Endothelial cell of hepatic sinusoid (primary cell): ENCODE measurements at regions not wholly inside any gene's neighbourhood (a gene's known extent, or its start where the extent isn't known, plus 50 kb on each side); places are given as distances from the start of the nearest gene placed in this dataset.

ENCODE experiments used
- in situ Hi-C: cut with HindIII; loops from 2 replicates; pipeline ENCODE4 v1.10.0; 2017; ENCODE audit warnings: low sequenced_read_pairs

DNA sequence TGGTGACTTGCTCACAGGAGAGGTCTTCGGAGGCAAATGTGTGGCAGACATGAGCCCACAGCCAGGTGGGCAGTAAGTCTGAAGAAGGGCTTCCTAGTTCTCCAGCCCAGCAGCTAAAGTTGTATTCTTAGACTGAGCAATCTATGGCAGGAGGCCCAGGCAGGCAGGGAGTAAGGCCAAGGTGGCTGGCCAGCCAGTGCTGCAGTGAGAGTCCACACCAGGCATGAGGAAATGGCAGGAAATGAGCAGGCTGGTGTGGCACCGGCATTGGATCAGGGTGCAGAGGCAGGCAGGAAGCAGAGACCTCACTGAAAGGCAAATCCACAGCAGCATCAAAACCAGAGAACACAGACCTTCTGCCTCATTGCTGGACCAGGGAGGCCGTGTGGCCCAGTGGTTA, 84.6 kb upstream of the PDE1C start:
- in situ Hi-C loops, result no loop called here

GRCh38 chr7:32153006-32153405, 82.8 kb upstream of the PDE1C start:
- in situ Hi-C loops, result no loop called here

DNA sequence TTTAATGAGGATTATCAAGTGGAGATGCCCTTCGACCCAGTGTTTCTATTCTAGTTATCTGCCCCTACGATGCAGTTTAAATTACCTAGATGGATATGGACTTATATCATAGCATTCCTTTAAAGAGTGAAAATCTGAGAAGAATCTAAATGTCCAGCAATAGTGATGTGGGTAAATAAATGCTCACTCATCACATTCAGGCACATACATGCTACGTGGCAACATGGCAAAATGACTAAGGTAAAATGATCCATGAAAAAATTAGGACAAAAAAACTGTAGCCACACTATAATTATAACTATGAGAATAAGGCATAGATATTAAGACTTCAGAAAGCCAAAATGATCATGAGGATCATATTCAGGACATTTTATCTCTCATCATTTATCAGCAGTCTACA, 82.4 kb upstream of the PDE1C start:
- in situ Hi-C loops, result no loop called here

DNA sequence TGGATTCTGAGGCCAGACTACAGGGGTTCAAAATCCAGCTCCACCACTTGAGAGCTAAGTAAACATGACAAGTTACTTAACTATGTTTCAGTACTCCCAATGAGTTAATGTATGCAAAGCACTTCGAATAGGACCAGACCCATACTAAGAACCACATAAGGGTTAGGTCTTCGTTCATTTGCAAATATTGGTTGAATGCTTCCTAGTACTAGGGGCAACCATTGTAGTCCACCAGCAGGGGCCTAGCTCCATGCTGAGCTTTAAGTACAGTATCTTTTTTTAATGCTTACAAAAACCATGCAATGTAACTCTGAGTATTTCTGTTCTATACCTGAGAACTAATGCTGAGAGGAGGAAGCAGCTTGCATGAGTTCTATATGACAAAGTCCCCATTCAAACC, 80.4 kb upstream of the PDE1C start:
- in situ Hi-C loops, result no loop called here

DNA sequence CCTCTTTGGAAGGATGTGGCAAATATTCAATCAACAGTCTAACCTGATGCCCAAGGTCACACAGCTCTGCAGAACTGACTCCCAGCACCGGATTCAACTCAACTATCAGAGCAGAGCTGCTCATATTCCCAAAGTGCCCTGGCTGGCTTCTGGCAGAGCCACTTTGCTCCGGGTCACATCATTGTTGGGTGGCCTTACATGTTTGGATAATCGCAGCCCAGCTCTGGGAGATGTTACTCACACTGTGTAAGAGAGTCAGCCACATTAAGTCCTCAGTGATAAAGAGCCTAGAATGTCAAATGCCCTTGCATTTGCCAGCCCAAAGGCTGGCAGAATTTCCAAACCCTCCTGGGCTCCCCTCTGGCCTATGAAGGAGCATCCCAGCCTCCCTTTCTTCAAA, 79.8 kb upstream of the PDE1C start:
- in situ Hi-C loops, result no loop called here

- in situ Hi-C loops, result no loop called here
Measured at GRCh38 chr7:32147546-32148268, 77.5 kb upstream of the PDE1C start.

DNA sequence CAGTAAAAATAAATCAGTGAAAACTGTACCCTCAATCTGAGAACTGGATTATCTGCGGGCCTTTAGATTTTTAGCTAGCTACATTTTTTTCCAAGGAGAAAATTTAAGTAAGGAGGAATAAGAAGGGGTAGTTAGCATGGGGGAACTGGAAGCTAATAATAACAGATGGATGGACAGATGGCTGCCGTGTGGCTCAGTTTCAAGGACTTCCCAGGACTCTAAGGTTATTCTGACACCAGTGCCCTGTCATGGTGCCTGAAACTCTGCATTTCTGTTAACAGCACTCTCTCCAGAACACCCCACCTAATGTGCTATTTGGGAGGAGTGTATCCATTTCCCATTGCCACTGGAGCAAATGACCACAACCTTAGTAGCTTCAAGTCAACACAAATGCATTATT, 75.7 kb upstream of the PDE1C start:
- in situ Hi-C loops, result no loop called here

DNA sequence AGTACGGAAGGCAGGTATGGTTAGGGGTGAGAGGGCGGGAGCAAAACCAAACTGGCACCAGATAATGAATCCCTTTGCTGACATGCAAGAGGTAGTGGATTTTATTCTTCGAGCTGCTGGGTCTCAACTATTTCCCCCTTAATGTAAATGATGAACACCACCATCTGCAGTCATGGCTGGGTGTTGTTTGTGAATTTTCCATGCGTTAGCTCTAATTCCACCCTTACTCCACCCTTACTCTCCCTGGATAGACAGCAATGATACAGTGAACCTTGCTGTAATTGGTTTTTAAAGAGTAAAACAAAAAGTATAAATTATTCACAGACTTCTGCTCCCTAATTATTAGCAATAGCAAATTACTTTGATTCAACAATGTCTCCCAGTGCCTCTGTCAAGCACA, 74.5 kb upstream of the PDE1C start:
- in situ Hi-C loops, result no loop called here

DNA sequence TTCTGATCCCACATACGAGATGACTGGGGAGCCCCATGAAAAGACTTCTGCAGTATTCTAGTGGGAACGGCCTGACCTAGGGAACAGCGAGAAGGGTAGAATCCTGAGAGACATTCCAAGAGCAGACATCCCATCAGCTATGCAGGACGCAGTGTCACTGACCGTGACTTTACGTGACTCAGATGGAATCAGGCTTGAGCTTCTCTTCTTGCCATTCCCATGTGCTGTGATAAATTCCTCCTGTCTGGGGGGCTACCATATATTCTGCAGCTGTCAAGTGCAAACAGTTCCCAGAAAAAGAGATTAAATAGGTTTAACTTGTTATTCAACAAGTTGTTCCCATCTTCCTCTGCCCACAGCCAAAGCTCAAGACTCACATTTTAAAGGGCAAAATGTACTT, 73.1 kb upstream of the PDE1C start:
- in situ Hi-C loops, result no loop called here

GRCh38 chr7:32142649-32143048, 72.4 kb upstream of the PDE1C start:
- in situ Hi-C loops, result no loop called here

- in situ Hi-C loops, result no loop called here
Measured at GRCh38 chr7:32140210-32140939, 70.2 kb upstream of the PDE1C start.

DNA sequence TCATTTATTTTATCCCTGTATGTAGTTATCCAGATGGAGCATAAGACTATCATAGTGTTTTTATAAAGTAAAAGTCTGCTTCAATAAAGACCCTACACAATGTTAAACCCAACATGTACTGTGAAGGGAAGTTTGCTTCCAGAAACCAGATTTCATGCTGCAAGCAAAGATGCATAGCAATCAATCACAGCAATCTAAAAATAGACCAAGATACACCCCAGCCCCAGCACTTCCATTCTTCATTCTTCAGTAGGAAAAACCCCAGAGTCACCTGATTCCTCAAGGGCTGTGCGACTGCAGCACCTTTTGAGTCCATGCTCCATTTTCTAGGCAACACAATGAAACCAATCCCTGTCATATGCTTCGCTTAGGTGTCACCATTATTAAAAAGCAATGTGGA, 66.9 kb upstream of the PDE1C start:
- in situ Hi-C loops, result no loop called here

- in situ Hi-C loops, result no loop called here
Measured at GRCh38 chr7:32131091-32131490, 60.9 kb upstream of the PDE1C start.

GRCh38 chr7:32126843-32127242, 56.6 kb upstream of the PDE1C start:
- in situ Hi-C loops, result no loop called here
